ENCODE measurements at regions not wholly inside any gene's neighbourhood (a gene's known extent, or its start where the extent isn't known, plus 50 kb on each side); places are given as distances from the start of the nearest gene placed in this dataset.

GRCh38 chr3:117356091-117356705, 646.6 kb downstream of the TUSC7 start:
- TF ChIP-seq CTCF (IDR thresholded peaks at IDR 0.05; ENCODE audit: unreplicated experiment) = no peak
- Mint-ChIP-seq H3K36me3 (ENCODE audit: low read depth, unreplicated experiment) (no peaks in the 10 kb centered on the region), H3K4me1 (ENCODE audit: unreplicated experiment) (peaks cover 10% of the 10 kb centered on the region), H3K9me3 (ENCODE audit: unreplicated experiment) (no peaks in the 10 kb centered on the region), H3K4me3 (ENCODE audit: unreplicated experiment) (no peak overlapping the region), H3K27me3 (ENCODE audit: unreplicated experiment) (no peaks in the 10 kb centered on the region), H3K27ac (ENCODE audit: unreplicated experiment) (no peak overlapping the region)
- no peak for DNase-seq (ENCODE audit: low spot score)

DNA sequence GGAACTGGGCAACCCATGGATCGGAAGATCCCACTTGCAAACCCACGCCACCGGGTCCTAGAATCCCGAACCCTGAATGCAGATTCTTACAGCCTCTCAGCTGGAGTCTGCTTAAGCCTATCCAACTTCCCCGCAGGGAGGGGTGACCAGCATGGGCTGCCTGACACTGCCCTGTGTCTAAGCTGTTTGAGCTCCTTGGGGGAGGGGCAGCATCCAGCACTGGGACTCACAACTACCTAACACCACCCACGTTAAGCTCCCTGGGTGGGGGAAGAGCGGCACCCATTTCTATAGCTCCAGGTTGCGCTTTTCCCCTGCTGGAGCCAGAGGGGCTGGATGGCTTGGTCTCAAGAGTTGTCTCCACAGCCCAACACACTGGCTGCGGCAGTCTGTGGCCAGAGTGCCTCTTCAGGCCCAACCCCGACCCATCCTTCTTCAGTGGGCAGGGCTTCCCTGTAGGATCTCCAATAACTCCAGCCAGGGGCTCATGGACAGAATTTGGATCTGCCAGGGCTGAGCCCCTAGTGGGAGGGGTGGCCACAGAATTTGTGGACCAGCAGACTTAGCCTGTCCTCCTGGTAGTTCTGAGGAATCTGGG, 649.2 kb downstream of the TUSC7 start:
- H3K36me3 Mint-ChIP-seq (ENCODE audit: low read depth, unreplicated experiment) = no peaks in the 10 kb centered on the region
- no peak for TF ChIP-seq CTCF (IDR thresholded peaks at IDR 0.05; ENCODE audit: unreplicated experiment)
- H3K27ac Mint-ChIP-seq (ENCODE audit: unreplicated experiment) = no peak overlapping the region
- no peak for DNase-seq (ENCODE audit: low spot score)
- peaks cover 7% of the 10 kb centered on the region for H3K4me1 Mint-ChIP-seq (ENCODE audit: unreplicated experiment)
- H3K9me3 Mint-ChIP-seq (ENCODE audit: unreplicated experiment) = no peaks in the 10 kb centered on the region
- H3K27me3 Mint-ChIP-seq (ENCODE audit: unreplicated experiment) = no peaks in the 10 kb centered on the region
- H3K4me3 Mint-ChIP-seq (ENCODE audit: unreplicated experiment) = no peak overlapping the region

DNA sequence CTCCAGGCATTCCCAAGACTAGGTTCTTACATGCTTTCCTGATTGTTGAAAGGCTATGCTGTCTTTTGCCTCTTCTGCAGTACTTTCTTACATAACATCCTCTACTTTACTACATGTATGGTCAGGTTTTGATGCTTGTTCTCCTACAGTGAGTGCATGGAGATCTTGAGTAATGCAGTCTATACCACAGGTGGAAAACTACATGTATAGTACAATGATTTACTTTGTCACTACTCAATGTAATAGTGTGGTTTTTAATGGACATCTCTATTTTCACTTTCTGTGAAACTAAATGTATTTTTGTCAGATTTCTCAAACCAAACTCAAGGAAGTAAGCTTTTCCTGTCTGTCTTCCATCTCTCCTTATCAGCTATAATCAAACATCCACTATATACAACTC, 657.0 kb downstream of the TUSC7 start:
- no peak for TF ChIP-seq CTCF (IDR thresholded peaks at IDR 0.05; ENCODE audit: unreplicated experiment)
- DNase-seq (ENCODE audit: low spot score) = no peak
- Mint-ChIP-seq H3K27ac (ENCODE audit: unreplicated experiment) (no peak overlapping the region), H3K4me3 (ENCODE audit: unreplicated experiment) (no peak overlapping the region), H3K4me1 (ENCODE audit: unreplicated experiment) (peaks cover 12% of the 10 kb centered on the region), H3K27me3 (ENCODE audit: unreplicated experiment) (no peaks in the 10 kb centered on the region), H3K9me3 (ENCODE audit: unreplicated experiment) (no peaks in the 10 kb centered on the region), H3K36me3 (ENCODE audit: low read depth, unreplicated experiment) (no peaks in the 10 kb centered on the region)

DNA sequence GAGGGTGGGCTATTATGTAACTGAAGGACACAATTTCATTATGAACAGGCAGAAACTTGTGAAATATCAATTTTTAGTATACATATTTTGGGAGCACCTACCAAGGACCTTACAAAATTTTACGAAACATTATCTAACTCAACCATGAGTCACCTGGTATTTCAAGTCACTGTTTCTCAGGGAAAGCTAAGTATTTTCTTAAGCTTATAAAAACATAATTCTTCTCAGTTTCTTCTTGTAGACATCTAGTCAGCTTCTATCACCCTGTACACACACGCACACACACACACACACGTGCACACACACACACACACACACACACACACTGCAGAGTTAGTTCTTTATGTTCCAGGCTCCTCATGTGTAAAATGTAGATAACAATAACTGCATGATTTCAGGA, 658.3 kb downstream of the TUSC7 start:
- DNase-seq (ENCODE audit: low spot score) = no peak
- Mint-ChIP-seq H3K4me1 (ENCODE audit: unreplicated experiment) (peaks cover 12% of the 10 kb centered on the region), H3K27me3 (ENCODE audit: unreplicated experiment) (no peaks in the 10 kb centered on the region), H3K36me3 (ENCODE audit: low read depth, unreplicated experiment) (no peaks in the 10 kb centered on the region), H3K4me3 (ENCODE audit: unreplicated experiment) (no peak overlapping the region), H3K27ac (ENCODE audit: unreplicated experiment) (no peak overlapping the region), H3K9me3 (ENCODE audit: unreplicated experiment) (no peaks in the 10 kb centered on the region)
- no peak for TF ChIP-seq CTCF (IDR thresholded peaks at IDR 0.05; ENCODE audit: unreplicated experiment)

DNA sequence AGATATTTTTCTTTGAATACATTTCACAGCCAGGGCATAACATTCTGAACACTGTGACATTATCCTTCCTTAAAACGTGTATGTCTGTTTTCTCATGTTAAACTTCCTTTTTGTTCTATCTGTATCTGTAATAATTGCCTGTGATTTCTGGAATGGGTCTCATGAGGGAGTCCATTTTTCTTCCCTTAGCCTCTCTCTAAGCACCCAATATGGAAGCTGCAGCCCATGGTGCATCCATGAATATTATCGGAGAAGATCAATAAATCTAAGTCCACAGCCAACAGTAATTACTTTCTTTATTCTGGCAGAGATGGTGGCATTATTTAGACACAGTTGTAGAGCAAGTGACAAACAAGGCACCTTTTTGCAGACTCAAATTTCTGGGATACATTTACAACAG, 671.1 kb downstream of the TUSC7 start:
- H3K4me1 Mint-ChIP-seq (ENCODE audit: unreplicated experiment) = peaks cover 5% of the 10 kb centered on the region
- peaks cover 3% of the 10 kb centered on the region for H3K27me3 Mint-ChIP-seq (ENCODE audit: unreplicated experiment)
- H3K4me3 Mint-ChIP-seq (ENCODE audit: unreplicated experiment) = no peak overlapping the region
- no peaks in the 10 kb centered on the region for H3K36me3 Mint-ChIP-seq (ENCODE audit: low read depth, unreplicated experiment)
- H3K9me3 Mint-ChIP-seq (ENCODE audit: unreplicated experiment) = no peaks in the 10 kb centered on the region
- H3K27ac Mint-ChIP-seq (ENCODE audit: unreplicated experiment) = no peak overlapping the region
- TF ChIP-seq CTCF (IDR thresholded peaks at IDR 0.05; ENCODE audit: unreplicated experiment) = no peak
- no peak for DNase-seq (ENCODE audit: low spot score)
